CD14-positive monocyte (primary cell): ENCODE measurements at regions not wholly inside any gene's neighbourhood (a gene's known extent, or its start where the extent isn't known, plus 50 kb on each side); places are given as distances from the start of the nearest gene placed in this dataset.

Source experiments
- DNase-seq, 3 donors: peaks; one replicate each; pipeline ENCODE4 v3.0.0-alpha.2; 2011 to 2022
- H2AFZ ChIP-seq: 2 replicates; pipeline ENCODE4 v1.6.0; 2012; ENCODE audit warnings: mild to moderate bottlenecking, low read depth, low read length, inconsistent platforms; ENCODE audit not compliant: insufficient read depth, poor library complexity, severe bottlenecking
- H3K27ac ChIP-seq, 2 donors: 1 replicate in 1 of 2; 2 replicates in 1 of 2; pipeline ENCODE4 v1.5.1; 2012 to 2013; ENCODE audit warnings: low read length in 2 of 2, control low read depth in 1 of 2, inconsistent platforms in 1 of 2, low read depth in 1 of 2, mild to moderate bottlenecking in 1 of 2
- H3K27me3 ChIP-seq, 2 donors: one replicate each; pipeline versions ENCODE4 v1.6.0 to v1.6.1; 2011 to 2013; ENCODE audit warnings: low read length in 2 of 2; ENCODE audit not compliant: control insufficient read depth in 2 of 2, insufficient read depth in 2 of 2
- H3K36me3 ChIP-seq, 2 donors: replicated peaks in 1 of 2; 1 replicate in 1 of 2; 2 replicates in 1 of 2; pipeline versions ENCODE4 v1.5.1 to v1.6.1; 2012 to 2013; ENCODE audit warnings: low read length in 2 of 2, control low read depth in 1 of 2, inconsistent platforms in 1 of 2, mild to moderate bottlenecking in 1 of 2; ENCODE audit not compliant: insufficient read depth in 2 of 2, control insufficient read depth in 1 of 2
- H3K4me1 ChIP-seq, 2 donors: 1 replicate in 1 of 2; 2 replicates in 1 of 2; pipeline versions ENCODE4 v1.5.1 to v1.6.1; 2012 to 2013; ENCODE audit warnings: low read length in 2 of 2, control low read depth in 1 of 2, inconsistent platforms in 1 of 2, mild to moderate bottlenecking in 1 of 2, moderate library complexity in 1 of 2; ENCODE audit not compliant: insufficient read depth in 2 of 2, control insufficient read depth in 1 of 2
- H3K4me2 ChIP-seq: replicated peaks from 2 replicates; pipeline ENCODE3; 2012; ENCODE audit warnings: low read length, moderate library complexity, mild to moderate bottlenecking; ENCODE audit not compliant: poor library complexity, severe bottlenecking; ENCODE audit errors: extremely low read depth
- H3K4me3 ChIP-seq, 3 experiments: fragments of 200-600 bp in 1 of 3; sonication (generic) in 1 of 3; replicated peaks in 1 of 3; 1 replicate in 2 of 3; 2 replicates in 1 of 3; pipeline ENCODE4 v1.5.1; 2011 to 2013; ENCODE audit warnings: low read length in 3 of 3, mild to moderate bottlenecking in 3 of 3, control low read depth in 2 of 3, low read depth in 2 of 3, inconsistent platforms in 1 of 3, moderate library complexity in 1 of 3
- H3K79me2 ChIP-seq: 2 replicates; pipeline ENCODE4 v1.6.0; 2012; ENCODE audit warnings: mild to moderate bottlenecking, control low read depth, inconsistent platforms, low read length, moderate library complexity; ENCODE audit not compliant: insufficient read depth
- H3K9ac ChIP-seq: 2 replicates; pipeline ENCODE4 v1.6.0; 2017; ENCODE audit warnings: low read length, mild to moderate bottlenecking; ENCODE audit not compliant: insufficient read depth, poor library complexity, severe bottlenecking
- H3K9me3 ChIP-seq, 2 donors: replicated peaks in 1 of 2; 1 replicate in 1 of 2; 2 replicates in 1 of 2; pipeline versions ENCODE4 v1.5.1 to v1.6.1; 2012 to 2013; ENCODE audit warnings: low read length in 2 of 2, control low read depth in 1 of 2; ENCODE audit not compliant: control insufficient read depth in 1 of 2, insufficient read depth in 1 of 2
- H4K20me1 ChIP-seq: 2 replicates; pipeline ENCODE4 v1.6.0; 2012; ENCODE audit warnings: mild to moderate bottlenecking, low read length, control low read depth, moderate library complexity; ENCODE audit not compliant: insufficient read depth
- H3K27ac Mint-ChIP-seq, 7 donors: one replicate each; pipeline ENCODE4 v1.8.0; 2020; ENCODE audit warnings: mild to moderate bottlenecking in 7 of 7, mixed read lengths in 7 of 7, moderate library complexity in 6 of 7, inconsistent platforms in 2 of 7
- H3K27me3 Mint-ChIP-seq, 3 donors: one replicate each; pipeline ENCODE4 v1.8.0; 2021 to 2022; ENCODE audit warnings: low read depth in 3 of 3, mild to moderate bottlenecking in 3 of 3, mixed read lengths in 3 of 3, moderate library complexity in 3 of 3, inconsistent platforms in 1 of 3
- H3K36me3 Mint-ChIP-seq, 2 donors: one replicate each; pipeline ENCODE4 v1.8.0; 2020; ENCODE audit warnings: mixed read lengths in 2 of 2, inconsistent platforms in 1 of 2, mild to moderate bottlenecking in 1 of 2
- H3K4me1 Mint-ChIP-seq: one replicate; pipeline ENCODE4 v1.8.0; 2020; ENCODE audit warnings: mild to moderate bottlenecking, mixed read lengths
- H3K4me3 Mint-ChIP-seq, 2 donors: one replicate each; pipeline ENCODE4 v1.8.0; 2020; ENCODE audit warnings: mild to moderate bottlenecking in 2 of 2, mixed read lengths in 2 of 2, moderate library complexity in 1 of 2
- H3K9me3 Mint-ChIP-seq, 7 donors: one replicate each; pipeline ENCODE4 v1.8.0; 2020 to 2022; ENCODE audit warnings: mixed read lengths in 7 of 7, mild to moderate bottlenecking in 6 of 7, moderate library complexity in 6 of 7, inconsistent platforms in 2 of 7
- WGBS: methylation state at CpG from one replicate; pipeline ENCODE4 v1.1.5; 2013; ENCODE audit warnings: missing lambda C conversion rate; ENCODE audit not compliant: insufficient coverage; 5-methylcytosine and 5-hydroxymethylcytosine counted together
- intact Hi-C, 2 donors: fragments of 100-400 bp; cut with micrococcal nuclease; formaldehyde crosslinking; loops; one replicate each; pipeline versions ENCODE4 v1.15.0 to v1.15.1; 2023
- TF ChIP-seq, protein P1 (sequence below): fragments of 200-600 bp; IDR thresholded peaks from one replicate; pipeline ENCODE4 v1.8.0; 2022; ENCODE audit warnings: antibody characterized with exemption, mild to moderate bottlenecking

DNA sequence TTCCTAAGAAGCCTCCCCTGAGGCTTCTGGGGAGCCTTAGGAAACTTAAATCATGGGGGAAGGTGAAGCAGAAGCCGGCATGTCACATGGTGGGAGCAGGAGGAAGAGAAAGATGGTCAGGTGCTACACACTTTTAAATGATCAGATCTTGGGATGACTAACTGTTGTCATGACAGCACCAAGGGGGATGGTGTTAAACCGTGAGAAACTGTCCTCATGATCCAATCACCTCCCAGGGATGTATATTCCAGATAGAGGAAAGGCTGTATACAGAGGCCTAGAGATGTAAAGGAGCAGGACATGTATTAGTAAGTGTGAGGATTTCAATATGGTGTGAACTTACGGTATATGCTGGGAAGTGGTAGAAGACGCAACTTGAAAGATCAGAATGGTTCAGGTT lies 121.1 kb downstream of the CAND1 start:
- 92% methylated on average over 3 of the region's 4 CpGs for WGBS
- Histone ChIP-seq H3K36me3 (no peaks in the 10 kb centered on the region), H4K20me1 (no peaks in the 10 kb centered on the region), H3K79me2 (no peaks in the 10 kb centered on the region), H3K4me3 (no peak overlapping the region), H3K27me3 (no peaks in the 10 kb centered on the region), H3K9ac (no peak overlapping the region), H3K9me3 (no peaks in the 10 kb centered on the region), H3K27ac (no peak overlapping the region), H2AFZ (no peak overlapping the region), H3K4me2 (no peak overlapping the region), H3K4me1 (no peaks in the 10 kb centered on the region)
- Mint-ChIP-seq H3K27me3 (peaks cover 0 to 1% (median 0%) of the 10 kb centered on the region in 3 donors), H3K27ac (no peak overlapping the region), H3K4me3 (no peak overlapping the region), H3K36me3 (no peaks in the 10 kb centered on the region), H3K4me1 (no peaks in the 10 kb centered on the region), H3K9me3 (peaks cover 0 to 2% (median 0%) of the 10 kb centered on the region in 7 donors)
- TF ChIP-seq, protein P1, sequence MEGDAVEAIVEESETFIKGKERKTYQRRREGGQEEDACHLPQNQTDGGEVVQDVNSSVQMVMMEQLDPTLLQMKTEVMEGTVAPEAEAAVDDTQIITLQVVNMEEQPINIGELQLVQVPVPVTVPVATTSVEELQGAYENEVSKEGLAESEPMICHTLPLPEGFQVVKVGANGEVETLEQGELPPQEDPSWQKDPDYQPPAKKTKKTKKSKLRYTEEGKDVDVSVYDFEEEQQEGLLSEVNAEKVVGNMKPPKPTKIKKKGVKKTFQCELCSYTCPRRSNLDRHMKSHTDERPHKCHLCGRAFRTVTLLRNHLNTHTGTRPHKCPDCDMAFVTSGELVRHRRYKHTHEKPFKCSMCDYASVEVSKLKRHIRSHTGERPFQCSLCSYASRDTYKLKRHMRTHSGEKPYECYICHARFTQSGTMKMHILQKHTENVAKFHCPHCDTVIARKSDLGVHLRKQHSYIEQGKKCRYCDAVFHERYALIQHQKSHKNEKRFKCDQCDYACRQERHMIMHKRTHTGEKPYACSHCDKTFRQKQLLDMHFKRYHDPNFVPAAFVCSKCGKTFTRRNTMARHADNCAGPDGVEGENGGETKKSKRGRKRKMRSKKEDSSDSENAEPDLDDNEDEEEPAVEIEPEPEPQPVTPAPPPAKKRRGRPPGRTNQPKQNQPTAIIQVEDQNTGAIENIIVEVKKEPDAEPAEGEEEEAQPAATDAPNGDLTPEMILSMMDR, result no peak
- intact Hi-C loops, result no loop called here
- no peak for DNase-seq

DNA sequence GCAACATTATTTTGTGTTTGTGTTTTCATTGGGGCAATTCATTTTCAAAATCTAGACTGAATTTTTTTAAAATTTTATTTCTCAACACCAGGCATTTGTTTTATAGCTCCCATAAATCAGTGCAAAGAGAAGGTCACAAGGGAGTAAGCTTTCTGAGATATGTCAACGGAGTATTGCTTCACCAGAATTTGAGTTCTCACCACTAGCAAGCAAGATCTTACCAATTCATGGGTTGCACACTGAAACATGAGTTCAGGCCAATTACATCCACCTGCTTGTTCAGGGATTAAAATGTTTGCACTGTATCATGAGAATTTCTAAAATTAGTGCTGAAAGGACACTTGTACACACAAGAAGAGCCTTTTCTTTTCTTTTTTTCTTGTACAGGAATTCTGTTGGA lies 121.9 kb downstream of the CAND1 start:
- H3K27ac Mint-ChIP-seq, result no peak overlapping the region
- peaks cover 0 to 2% (median 0%) of the 10 kb centered on the region in 7 donors for H3K9me3 Mint-ChIP-seq
- intact Hi-C loops, result no loop called here
- H3K4me3 Mint-ChIP-seq, result no peak overlapping the region
- Histone ChIP-seq H3K36me3 (no peaks in the 10 kb centered on the region), H3K4me1 (no peaks in the 10 kb centered on the region), H3K9me3 (no peaks in the 10 kb centered on the region), H3K9ac (no peak overlapping the region), H3K4me2 (no peak overlapping the region), H4K20me1 (no peaks in the 10 kb centered on the region), H3K4me3 (no peak overlapping the region), H3K27me3 (no peaks in the 10 kb centered on the region), H2AFZ (no peak overlapping the region), H3K27ac (no peak overlapping the region), H3K79me2 (no peaks in the 10 kb centered on the region)
- H3K36me3 Mint-ChIP-seq, result no peaks in the 10 kb centered on the region
- H3K4me1 Mint-ChIP-seq, result no peaks in the 10 kb centered on the region
- peaks cover 0 to 1% (median 0%) of the 10 kb centered on the region in 3 donors for H3K27me3 Mint-ChIP-seq
- DNase-seq, result no peak
- TF ChIP-seq, protein P1, result no peak
- WGBS, result 88% methylated on average over 1 of the region's 1 CpG
